Loucy (cell line): ENCODE measurements at regions not wholly inside any gene's neighbourhood (a gene's known extent, or its start where the extent isn't known, plus 50 kb on each side); places are given as distances from the start of the nearest gene placed in this dataset.

ENCODE experiments used
- CTCF ChIP-seq: fragments of 200-600 bp; sonication (generic); conservative IDR thresholded peaks from 2 replicates; pipeline ENCODE4 v1.5.1; 2014; ENCODE audit warnings: mild to moderate bottlenecking, antibody characterized with exemption, low read length
- EZH2phosphoT487 ChIP-seq: fragments of 200-600 bp; IDR thresholded peaks from 2 replicates; pipeline ENCODE4 v1.6.1; 2018; ENCODE audit warnings: antibody characterized with exemption, mild to moderate bottlenecking, moderate library complexity, borderline replicate concordance

DNA sequence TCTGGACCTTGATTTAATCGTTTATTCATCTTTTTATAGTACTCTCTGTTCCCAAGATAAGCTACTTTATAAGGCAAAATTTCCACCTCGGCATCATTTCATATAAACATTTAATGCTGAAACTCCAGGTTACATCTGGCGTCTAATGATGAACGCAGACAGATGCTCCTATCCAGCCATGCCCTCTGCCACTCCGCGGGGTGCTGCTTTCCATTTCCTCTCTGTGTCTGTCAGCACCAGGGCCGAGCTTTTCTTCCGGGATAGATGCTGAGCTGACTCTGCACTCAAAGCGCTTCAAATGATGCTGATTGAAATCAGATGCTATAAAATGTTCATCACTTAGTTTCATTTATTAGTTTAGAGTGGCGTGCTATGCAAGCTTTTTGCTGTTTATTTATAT is 80.5 kb upstream of the HELT start:
- TF ChIP-seq CTCF (no peak), EZH2phosphoT487 (no peak)
